Lower leg skin (tissue), 4 donors: ENCODE measurements at regions not wholly inside any gene's neighbourhood (a gene's known extent, or its start where the extent isn't known, plus 50 kb on each side); places are given as distances from the start of the nearest gene placed in this dataset.
"Not testable (repeated sequence)": the region's sequence is repeated elsewhere in the genome, so short reads cannot be mapped to it uniquely, and the experiment has no call there.

Experiments
- DNase-seq, 2 donors: peaks; one replicate each; pipeline ENCODE4 v3.0.0-alpha.2; 2019; ENCODE audit warnings: low spot score in 2 of 2
- H3K4me3 ChIP-seq: fragments of 200-600 bp; sonication (generic); 2 replicates; pipeline ENCODE4 v1.5.1; 2017; ENCODE audit warnings: mild to moderate bottlenecking, low read depth; ENCODE audit not compliant: poor library complexity, severe bottlenecking
- CTCF ChIP-seq, 3 donors: fragments of 450-650 bp; IDR thresholded peaks; one replicate each; pipeline ENCODE4 v1.5.1; 2016; ENCODE audit warnings: antibody characterized with exemption in 3 of 3, mild to moderate bottlenecking in 3 of 3, moderate library complexity in 2 of 3
- POLR2A ChIP-seq, 2 donors: fragments of 450-650 bp; IDR thresholded peaks; one replicate each; pipeline ENCODE4 v1.6.1; 2016 to 2017; ENCODE audit warnings: antibody characterized with exemption in 2 of 2, mild to moderate bottlenecking in 1 of 2, moderate library complexity in 1 of 2
- WGBS, 2 donors: methylation state at CpG; one replicate each; pipeline ENCODE4 v1.1.5; 2018; 5-methylcytosine and 5-hydroxymethylcytosine counted together
- intact Hi-C: fragments of 100-400 bp; cut with DNase I; formaldehyde crosslinking; loops from one replicate; pipeline ENCODE4 v1.15.0; 2023; ENCODE audit warnings: low total_unique reads

GRCh38 chr4:86508436-86508835 is 85.7 kb upstream of the PTPN13 start:
- intact Hi-C loops, result no loop called here
- no peak for DNase-seq
- WGBS, 2 donors, result 44 to 47% methylated on average over 3 of the region's 3 CpGs
- TF ChIP-seq CTCF (IDR thresholded peaks at IDR 0.05), result no peak
- TF ChIP-seq POLR2A (IDR thresholded peaks at IDR 0.05), result no peak
- no peak overlapping the region for H3K4me3 ChIP-seq

GRCh38 chr4:86511590-86511989 is 82.5 kb upstream of the PTPN13 start:
- no peak for TF ChIP-seq POLR2A (IDR thresholded peaks at IDR 0.05)
- no peak for TF ChIP-seq CTCF (IDR thresholded peaks at IDR 0.05)
- no peak for DNase-seq
- 82 to 92% methylated on average over 2 of the region's 2 CpGs for WGBS, 2 donors
- no peak overlapping the region for H3K4me3 ChIP-seq
- intact Hi-C loops, result no loop called here

DNA sequence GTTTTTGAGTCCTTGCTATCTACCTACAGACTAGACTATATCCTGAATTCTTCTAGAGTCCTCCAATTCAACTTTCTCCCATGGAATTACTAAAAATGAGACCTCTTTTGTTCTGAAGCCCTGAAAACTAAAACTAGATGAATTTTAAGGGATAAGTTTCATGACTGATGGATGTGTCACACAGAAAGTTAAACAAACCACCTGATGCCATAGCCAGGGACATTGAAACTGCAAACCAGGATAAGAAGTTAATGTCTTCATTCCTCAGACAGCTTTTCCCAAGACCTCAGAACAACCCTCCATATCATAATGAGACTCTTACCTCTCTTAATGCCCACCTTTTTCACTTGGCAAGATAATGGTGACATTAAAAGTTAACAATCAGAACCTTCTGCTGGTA is 81.5 kb upstream of the PTPN13 start:
- DNase-seq, result no peak
- no peak overlapping the region for H3K4me3 ChIP-seq
- TF ChIP-seq POLR2A (IDR thresholded peaks at IDR 0.05), result no peak
- intact Hi-C loops, result no loop called here

DNA sequence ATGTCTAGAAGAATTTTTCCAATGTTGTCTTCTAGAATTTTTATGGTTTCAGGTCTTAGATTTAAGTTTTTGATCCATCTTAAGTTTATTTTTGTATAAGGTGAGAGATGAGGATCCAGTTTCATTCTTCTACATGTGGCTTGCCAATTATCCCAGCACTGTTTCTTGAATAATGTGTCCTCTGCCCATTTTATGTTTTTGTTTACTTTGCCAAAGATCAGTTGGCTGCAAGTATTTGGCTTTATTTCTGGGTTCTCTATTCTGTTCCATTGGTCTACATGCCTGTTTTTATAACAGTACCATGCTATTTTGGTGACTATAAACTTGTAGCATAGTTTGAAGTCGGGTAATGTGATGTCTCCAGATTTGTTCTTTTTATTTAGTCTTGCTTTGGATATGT is 78.2 kb upstream of the PTPN13 start:
- H3K4me3 ChIP-seq, DNase-seq, intact Hi-C loops: not testable (repeated sequence)
- WGBS, 2 donors, result 83 to 97% methylated on average over 1 of the region's 1 CpG

DNA sequence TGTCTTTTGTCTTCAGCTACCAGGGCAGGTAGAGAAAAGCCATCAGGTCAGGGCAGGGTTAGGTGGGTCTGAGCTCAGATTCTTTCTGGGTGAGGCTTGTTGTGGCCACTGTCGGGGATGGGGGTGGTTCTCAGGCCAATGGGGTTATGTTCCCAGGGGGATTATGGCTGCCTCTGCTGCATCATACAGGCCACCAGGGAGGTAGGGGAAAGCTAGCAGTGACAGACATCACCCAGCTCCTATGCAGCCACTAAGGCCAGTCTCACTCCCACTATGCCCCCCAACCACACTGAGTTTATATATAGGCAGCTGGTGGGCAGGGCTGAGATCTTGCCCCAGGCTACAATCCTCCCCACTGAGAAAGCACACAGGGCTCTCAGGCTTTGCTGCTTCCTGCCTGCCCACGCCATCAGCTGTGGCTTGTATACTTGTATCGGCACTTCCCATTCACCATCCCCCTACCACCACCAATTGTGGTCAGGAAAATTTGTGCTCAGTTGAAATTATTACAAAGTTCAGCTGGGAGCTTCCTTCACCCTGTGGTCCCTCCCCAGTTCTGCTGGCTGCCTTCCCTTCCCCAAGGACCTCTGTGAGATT is 72.6 kb upstream of the PTPN13 start:
- WGBS, 2 donors, result 83 to 96% methylated on average over 3 of the region's 3 CpGs

DNA sequence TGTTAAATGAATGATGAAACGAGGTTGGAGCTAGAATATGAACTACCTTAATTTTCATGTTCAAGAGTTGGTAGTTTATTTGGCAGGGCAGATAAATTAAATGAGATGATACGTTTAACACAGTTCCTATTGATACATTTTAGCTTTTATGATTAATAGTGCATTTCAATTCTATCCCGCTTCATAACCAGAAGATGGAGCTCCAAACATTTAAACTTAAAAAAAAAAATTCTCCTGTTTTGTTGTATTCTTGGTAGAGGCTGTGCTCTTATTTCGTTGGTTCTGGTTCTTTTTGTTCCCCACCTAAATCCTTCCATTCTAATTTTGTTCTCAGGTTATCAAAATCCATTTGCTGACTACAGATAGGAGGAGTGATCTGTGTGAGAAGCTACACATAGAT is 71.8 kb upstream of the PTPN13 start:
- TF ChIP-seq POLR2A (IDR thresholded peaks at IDR 0.05), result no peak
- no peak for TF ChIP-seq CTCF (IDR thresholded peaks at IDR 0.05)
- WGBS, 2 donors, result 50 to 54% methylated on average over 4 of the region's 4 CpGs

More for the DNA sequence above, 72.6 kb upstream of the PTPN13 start:
- intact Hi-C loops, result no loop called here
- TF ChIP-seq CTCF (IDR thresholded peaks at IDR 0.05), result no peak
- TF ChIP-seq POLR2A (IDR thresholded peaks at IDR 0.05), result no peak
- DNase-seq, result no peak
- no peak overlapping the region for H3K4me3 ChIP-seq

DNA sequence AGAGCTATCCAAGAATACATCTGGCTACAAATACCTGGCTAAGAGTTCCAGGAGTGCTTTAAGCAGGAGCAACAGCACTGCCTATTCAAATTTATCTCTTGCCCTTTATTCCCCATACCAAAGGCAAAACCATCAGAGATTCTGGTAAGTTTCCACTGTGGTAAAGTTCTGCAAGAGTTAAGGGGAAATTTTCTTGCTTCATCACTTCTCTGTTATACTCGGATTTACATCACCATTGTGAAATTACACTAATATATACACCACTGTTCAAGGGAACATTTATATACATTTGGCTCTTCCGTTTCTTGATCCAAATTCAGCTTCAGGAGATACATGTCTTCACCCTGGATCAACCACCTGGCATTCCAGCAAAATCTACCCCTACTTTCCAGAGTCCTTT is 70.8 kb upstream of the PTPN13 start:
- no peak for DNase-seq
- no peak overlapping the region for H3K4me3 ChIP-seq
- no peak for TF ChIP-seq POLR2A (IDR thresholded peaks at IDR 0.05)
- TF ChIP-seq CTCF (IDR thresholded peaks at IDR 0.05), result no peak
- intact Hi-C loops, result no loop called here
- 62 to 65% methylated on average over 2 of the region's 2 CpGs for WGBS, 2 donors

More for the DNA sequence above, 71.8 kb upstream of the PTPN13 start:
- intact Hi-C loops, result no loop called here
- no peak for DNase-seq
- no peak overlapping the region for H3K4me3 ChIP-seq

DNA sequence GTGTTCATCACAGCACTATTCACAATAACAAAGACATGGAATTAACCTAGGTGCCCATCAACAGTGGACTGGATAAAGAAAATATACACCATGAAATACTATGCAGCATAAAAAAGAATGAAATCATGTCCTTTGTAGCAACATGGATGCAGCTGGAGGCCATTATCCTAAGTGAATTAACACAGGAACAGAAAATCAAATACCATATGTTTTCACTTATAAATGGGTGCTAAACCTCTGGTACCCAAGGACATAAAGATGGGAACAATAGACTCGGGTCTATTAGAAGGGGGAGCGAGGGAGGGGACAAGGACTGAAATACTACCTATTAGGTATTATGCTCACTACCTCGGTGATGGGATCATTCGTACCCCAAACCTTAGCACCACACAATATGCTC is 66.4 kb upstream of the PTPN13 start:
- DNase-seq, H3K4me3 ChIP-seq, intact Hi-C loops: not testable (repeated sequence)
- WGBS, 2 donors, result 74 to 86% methylated on average over 4 of the region's 4 CpGs
